NCI-H146 (cell line): ENCODE measurements at regions not wholly inside any gene's neighbourhood (a gene's known extent, or its start where the extent isn't known, plus 50 kb on each side); places are given as distances from the start of the nearest gene placed in this dataset.

Source experiments
- DNase-seq: peaks from one replicate; lab custom pipeline; 2025; lab: John Stamatoyannopoulos, UW

DNA sequence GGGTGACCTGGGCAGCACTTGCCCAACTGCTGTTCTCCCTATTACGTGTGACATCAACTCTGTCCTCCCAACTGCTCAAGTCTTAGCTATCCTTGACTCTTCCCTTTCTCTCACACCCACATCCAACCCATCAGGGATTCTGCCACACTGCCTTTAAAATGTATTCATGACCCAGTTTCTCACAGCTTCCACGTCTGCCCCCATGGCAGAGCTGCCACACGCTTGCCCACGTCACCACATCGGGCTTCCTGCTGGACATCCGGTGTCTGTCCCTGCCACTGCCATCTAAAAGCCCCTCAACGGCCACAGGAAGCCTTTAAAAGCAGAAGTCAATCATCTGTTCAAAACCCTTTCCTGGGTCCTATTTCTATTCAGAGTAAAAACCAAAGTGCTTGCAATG lies 233.1 kb upstream of the POU3F3 start:
- no peak for DNase-seq

DNA sequence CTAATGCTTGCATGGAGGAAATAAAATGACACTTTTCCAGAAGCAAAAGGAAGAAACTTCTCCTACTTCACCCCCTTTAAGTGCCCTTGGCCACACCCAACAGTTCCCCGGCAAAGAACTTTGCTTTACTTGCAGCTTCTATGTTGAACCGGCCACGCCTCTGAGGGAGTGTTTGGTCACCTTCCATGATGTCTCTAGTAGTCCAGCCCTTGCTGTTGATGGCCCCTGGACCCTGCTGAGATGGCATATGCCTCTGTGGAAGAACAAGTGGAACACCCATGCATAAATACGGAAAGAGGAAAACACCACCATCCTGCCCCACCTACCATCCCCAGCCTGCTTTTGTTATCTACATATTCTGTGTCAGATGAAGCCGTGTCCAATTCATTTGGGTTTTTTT lies 218.3 kb upstream of the POU3F3 start:
- DNase-seq = no peak

DNA sequence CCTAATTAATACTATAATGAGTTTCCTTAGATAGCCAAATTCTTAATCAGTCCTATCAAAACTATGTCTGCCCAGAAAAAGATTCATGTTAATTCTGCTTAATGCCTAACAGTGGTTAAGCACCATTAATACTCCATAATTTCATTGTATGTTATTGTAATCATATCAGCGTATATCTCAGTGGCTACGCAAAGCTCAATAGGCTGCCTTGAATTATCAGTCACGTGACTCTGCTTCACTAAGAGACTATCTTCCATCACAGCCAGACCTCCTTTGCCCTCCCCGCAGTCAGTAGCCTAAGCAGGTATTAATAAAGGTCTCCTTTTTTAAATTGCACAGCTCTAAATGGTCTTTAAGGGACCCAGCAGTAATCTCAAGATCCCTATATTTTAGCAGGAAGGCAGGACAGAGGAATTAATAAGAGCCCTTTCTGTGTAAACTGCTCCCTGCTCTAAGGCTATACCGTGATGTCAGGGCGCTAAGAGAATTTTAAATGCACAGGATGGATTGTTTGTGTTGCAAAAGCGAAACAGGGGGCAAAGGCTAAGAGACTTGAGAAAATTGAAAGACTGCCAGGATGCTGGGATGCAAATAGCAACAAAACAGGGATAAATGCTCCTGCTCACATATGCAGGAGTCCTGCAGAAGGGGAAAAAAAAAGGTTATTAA lies 215.6 kb upstream of the POU3F3 start:
- DNase-seq = no peak

DNA sequence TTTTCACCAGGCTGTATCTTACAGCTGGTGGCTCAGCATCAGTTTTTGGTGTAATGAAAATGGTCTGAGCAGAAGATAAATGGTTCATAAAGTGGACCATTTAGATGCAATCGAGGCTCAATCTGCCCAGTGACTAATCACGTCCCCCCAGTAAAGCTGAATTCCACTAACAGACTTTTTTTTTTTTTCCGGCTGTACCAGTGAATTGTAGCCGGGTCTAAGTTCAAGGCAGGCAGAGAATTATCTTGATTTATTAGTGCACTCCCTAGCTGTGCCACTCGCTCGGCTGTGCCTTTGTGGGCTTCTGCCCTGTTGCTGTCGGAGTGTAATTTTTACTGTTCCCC lies 215.1 kb upstream of the POU3F3 start:
- DNase-seq = no peak

DNA sequence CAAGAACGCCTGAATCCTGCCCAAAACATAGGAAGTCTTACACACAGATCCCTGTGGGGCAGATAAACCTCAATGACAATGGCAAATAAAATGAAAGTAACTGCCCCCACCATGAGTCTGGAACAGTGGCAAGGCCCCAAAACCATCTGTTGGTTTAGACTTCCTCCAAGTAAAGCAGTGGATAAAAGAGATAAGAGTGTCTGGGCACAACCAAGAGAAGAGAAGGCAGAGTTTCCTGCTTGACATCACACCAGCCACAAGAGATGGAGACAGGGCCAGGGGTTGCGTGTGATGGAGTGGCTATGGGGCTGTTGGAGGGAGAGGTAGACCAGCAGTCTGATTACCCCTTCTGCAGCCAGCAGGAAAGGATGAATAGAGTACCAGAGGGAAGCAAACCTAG lies 212.1 kb upstream of the POU3F3 start:
- DNase-seq = no peak

DNA sequence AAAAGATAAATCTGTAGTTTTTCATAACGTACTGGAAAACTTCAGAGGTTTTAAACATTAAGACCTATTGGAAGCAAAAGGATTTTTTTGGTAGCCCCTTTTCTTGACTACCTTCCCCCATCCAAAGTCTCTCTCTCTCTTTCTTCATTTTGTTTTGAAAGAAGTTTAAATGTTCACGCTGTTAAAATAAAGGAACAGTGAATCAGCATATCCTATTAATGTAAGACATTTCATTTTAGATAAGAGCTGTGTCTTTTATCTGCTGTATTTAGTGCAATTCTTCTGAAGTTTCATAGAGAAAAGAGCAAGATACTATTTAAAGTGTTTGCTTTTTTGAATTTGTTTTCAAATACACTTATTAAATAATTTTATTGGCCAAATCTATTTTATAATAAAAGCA lies 205.5 kb upstream of the POU3F3 start:
- no peak for DNase-seq

DNA sequence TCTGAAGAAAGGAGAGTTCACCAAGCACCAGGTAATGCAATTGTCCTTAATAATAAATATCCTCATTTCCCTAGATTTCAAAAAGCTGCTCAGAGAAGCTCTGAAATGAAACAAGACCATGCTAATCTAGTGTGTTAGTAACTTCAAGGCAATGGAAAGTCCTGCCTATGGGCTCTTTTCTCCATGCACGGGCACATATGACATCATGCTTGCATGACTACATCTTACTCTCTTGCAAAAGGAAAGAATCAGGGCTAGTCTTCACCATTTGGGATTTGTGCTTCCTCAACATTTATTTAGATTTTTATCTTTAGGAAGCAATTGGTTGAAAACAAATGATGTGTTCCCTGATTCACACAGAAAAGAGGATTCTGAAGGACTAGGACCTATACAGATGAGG lies 204.0 kb upstream of the POU3F3 start:
- DNase-seq = no peak

DNA sequence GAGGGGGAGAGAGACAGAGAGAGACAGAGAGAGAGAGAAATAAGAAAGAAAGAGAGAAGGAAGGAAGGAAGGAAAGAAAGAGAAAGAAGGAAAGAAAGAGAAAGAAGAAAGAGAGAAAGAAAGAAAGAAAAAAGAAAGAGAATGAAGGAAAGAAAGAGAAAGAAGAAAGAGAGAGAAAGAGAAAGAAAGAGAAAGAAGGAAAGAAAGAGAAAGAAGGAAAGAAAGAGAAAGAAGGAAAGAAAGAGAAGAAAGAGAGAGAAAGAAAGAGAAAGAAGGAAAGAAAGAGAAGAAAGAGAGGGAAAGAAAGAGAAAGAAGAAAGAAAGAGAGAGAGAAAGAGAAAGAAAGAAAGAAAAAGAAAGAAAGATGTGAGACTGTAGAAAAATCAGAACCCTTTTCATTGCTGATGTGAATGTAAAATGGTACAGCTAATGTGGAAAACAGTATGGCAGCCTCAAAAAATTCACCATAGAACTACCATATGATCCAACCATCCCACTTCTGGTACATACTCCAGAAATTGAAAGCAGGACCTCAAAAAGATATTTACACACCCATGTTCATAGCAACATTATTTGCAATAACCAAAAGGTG lies 203.4 kb upstream of the POU3F3 start:
- DNase-seq = no peak

DNA sequence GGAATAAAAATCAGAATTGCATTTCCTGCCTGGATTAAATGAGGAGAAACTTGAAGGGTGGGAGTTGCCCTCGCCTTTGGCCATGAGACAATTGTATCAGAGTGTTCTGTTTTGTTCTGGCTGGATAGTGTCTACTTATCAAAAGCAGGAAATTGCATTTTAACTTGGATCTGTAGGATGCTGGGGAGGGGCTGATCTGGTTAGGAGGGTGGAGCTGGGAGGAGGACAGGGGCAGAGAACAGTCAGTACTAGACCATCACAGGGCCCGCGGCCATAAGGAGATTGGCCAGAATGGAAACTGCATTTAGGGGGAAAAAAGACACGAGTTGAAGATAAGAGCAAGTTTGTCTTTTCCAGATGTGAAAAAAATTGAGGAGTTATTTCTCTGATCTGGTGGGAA lies 199.1 kb upstream of the POU3F3 start:
- DNase-seq = no peak

DNA sequence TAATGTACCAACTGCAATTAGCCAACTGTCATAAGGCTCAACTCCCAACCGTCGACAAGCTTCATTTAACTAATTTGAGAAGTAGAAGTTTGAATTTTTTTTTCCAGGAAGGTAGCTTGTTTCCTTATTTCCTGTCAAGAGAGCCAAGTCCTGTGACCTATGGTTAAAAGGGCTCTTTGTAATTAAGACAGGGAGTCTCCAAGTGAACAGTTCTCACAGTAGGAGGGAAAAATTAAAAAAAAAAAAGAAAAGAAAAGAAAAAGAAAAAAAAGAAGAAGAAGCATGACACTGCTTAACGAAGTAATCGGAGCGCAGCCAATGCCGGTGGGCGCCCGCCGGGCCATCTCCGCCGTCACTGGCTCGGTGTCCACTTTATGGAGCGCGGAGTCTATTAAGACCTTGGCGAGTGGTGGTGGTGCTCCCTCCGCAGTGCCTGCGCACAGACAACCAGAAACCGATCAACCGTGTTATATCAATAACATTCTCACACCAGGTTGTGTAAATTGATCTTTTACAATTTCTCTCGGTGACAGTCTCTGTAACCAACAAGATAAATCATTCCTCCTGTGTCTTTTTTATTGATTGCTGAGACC lies 197.2 kb upstream of the POU3F3 start:
- no peak for DNase-seq

DNA sequence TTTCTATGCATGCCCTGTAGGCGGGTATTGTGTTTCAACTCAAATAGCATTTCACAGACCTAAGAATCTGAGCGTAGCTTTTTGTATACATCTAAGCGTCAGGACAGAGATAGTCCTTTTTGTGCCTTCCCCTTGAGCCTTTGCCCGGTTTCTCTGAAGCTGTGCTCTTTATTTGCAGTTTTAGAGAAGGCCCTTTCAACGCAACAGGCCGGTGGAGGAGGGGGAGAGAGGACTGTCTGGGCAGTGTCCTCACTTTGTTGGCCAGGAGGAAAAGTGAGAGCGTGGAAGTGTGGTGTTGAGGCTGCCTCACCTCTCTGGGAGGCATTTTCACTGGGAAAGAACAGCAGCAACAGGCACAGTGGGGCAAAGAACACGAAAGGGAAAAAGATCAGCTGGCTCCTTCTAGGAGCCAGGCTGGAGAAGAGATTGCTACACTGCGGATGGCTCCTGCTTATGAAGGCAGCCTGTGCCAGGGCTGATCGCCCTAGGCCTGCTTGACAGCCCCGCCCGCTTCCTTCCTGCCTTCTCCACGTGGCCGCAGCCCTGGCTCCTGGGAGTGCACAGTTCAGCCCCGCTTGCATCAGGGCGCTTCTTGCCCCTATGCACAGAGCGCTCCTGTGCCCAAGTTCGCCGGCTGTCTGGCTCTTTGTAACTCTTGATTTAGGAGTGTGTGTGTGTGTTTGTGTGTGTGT lies 195.6 kb upstream of the POU3F3 start:
- DNase-seq = no peak

DNA sequence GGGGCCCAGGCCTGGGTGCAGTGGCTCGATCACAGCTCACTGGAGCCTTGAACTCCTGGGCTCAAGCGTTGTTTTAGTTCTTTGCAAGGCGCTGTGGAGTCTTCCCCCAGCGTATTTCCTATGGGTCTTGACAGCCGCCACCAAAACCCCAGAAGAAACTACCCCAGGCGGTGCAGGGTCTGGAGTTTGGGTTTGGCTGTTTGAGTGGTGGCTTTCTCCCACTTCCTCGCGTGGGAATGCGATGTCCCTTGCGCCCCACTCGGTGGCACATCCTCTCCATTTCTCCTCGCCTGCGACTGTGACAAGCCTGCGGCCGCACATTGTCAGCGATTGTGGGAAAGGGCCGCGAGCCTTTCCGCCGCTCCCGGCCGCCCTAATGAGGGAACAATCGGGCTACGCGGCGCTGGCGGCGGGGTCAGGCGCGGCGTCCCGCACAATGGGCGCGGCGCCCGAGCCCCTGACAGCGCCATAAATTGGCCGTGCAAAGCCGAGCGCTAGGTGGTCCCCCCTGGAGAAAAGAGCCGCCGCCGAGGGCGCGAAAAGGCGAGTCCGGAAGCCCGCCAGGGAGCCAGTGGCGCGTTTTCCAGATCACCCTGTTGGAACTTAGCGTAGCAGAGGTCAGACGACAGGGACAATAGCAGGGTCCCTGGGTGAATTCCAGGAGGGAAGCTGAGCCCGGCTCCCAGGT lies 194.9 kb upstream of the POU3F3 start:
- DNase-seq = no peak

DNA sequence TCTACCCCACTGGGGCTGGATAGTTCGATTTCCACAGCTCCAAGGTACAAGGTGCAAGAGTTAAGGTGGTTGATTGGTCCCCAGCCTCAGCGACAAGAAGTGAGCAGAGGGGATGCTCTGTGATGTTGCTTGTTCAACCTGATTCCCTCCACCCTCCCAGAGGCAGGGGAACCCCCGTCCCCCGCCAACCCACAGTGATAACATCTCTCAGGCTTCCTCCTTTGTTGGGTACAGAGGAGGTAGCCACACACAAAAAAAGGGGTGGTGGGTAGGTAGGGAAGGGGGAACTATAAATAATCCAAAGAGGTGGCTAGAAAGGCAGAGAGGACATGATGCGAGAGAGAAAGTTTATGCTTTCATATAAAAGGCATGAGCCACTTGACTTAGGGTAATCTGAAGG lies 192.9 kb upstream of the POU3F3 start:
- no peak for DNase-seq

DNA sequence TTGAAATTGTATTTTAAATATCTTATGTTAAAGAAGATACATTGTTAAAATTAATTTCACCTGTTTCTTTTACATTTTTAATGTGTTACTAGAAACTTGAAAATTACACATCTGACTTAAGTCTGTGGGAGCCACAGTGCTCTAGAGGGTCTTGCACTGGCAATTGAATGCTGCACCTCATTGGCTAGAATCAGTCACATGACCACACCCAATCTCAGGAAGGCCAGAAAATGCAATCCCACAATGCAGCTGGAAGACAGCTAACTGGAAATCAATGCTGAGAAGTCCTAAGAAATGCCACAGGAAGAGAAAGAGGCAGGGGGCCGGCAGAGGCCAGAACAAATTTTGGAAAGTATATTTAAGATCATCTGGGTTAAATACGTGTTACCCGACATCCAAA lies 189.2 kb upstream of the POU3F3 start:
- DNase-seq = no peak

DNA sequence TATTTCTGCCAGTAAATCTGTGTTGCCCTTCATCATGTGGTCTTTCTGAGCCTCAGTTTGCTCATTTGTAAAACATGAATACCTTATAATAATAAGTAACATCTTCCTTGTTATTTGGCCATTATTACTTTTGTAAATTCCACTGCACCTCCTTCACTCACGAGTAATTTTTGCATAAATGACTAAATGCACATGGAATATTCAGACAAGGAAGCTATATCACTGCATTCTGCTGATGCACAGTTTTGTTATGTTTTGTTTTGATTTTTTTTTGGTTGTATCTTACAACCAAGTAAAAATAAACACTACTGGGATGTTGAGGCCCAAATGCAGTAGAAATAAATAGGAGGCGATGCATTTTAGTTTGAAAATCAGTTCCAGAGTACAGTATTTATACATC lies 185.3 kb upstream of the POU3F3 start:
- no peak for DNase-seq

DNA sequence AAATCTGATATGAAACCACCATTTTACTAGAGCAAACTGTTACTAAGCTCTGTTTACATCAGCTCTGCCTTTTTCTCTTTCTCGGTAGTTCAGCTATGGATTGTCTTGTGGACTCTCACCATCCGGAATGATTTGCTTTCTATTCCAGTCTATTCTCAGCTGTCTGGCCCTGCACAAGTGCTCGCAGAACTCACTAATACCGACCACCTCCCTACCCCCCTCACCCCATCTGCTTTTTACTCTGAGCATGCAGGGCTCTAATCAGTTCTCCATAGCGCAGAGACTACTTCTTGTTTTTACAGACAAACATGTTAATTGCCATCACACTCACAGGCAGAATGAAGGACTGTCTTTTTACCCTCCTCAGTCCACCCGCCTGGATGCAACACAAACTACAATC lies 180.7 kb upstream of the POU3F3 start:
- DNase-seq = no peak

DNA sequence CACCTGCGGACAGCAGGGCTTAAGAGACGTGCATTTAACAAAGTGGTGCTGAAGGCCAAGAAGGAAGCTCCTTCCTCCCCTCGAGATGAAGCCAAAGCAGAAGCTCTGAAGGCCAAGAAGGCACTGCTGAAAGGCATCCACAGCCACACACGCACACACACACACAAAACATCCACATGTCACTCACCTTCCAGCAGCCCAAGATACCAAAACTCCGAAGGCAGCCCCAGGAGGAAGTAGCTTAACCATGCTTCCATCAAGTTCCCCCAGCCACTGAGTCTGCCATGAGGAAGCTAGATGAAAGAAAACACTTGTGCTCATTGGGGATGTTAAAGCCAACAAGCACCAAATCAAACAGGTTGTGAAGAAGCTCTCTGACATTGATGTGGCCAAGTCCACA lies 175.7 kb upstream of the POU3F3 start:
- DNase-seq = no peak

DNA sequence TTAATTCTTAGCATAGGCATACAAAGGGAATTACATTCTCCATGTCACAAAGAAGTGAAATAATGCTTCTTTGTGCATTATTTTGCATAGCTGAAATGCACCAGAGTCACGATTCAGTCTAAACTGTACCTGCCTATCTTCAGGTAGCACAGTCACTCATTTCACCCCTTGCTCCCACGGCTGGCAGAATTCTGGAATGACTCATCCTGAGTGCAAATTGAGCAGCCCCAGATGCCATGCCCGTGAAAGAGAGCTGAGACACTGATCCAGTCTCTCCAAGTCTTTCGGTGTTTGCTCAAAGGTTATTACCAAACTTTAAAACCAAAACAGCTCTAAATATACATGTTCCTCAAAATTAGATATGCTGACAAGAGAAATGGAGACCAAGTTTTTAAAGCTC lies 168.3 kb upstream of the POU3F3 start:
- no peak for DNase-seq

DNA sequence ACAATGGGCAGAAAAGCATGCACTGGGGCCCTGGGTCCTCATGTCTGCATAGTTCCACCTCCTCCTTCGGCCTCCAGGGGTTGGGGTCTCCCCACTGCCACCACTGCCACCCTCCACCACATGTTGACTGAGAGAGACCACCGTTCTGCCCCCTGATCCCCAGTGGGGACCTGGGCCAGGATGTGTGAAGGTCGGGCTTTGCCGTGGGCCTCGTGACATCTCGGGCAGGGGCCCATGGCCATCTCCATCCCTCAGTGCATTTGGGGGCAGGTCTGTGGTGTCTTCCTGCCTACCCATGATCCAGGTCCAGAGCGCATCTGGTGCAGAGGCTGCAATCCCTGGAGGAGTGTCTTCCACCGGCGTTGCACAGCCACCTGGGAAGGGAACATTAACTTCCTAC lies 166.8 kb upstream of the POU3F3 start:
- no peak for DNase-seq

DNA sequence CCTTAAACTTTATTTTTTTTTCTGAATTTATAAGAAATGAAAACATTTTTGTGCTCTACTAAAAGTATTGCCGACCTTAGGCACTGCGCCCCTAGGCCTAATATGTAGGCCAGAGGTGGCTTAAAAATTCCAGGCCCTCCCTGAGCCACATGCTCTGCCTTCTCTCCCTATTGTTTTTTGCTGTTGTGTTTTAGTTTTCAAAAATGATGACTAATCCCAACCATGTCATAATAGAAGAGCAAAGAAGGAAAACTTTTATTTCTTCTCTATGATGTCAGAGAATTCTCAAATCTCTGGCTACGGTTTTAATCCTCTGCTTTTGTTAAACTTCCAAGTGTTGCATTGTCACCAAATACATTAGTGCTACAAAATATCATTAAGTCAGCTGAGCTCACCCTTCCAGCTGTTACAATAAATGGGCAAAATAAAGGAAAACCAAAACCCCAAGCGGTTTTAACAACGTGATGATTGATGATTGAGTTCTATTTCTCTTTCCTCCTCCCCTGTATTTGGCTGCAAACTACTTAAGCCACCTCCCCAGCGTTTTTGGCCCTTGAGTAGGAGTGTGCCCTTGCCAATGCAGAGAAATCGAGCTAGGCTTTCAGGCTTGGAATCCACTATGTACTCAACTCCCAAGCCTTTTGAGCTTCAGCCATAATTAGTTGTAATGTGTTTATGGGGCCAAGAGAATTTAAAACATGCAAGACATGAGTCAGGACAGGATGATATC lies 163.5 kb upstream of the POU3F3 start:
- DNase-seq = no peak

DNA sequence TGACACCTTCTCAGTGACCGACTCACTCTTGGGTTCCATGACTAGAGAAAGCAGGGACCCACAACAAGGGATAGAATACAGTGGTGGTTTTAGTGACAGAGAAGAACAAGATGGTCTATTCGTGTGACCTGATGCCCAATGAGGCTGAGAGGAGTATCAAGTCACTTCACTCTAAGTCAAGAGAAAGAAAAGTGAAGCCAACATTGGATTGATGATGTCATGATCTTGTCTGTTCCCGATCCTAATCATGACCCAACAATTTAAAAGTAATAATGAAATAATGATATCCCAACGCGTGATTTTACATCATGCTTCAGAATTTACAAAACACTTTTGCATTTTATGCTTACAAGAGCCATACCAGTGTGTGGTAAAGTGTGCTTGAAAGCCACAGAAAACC lies 155.6 kb upstream of the POU3F3 start:
- DNase-seq = no peak

DNA sequence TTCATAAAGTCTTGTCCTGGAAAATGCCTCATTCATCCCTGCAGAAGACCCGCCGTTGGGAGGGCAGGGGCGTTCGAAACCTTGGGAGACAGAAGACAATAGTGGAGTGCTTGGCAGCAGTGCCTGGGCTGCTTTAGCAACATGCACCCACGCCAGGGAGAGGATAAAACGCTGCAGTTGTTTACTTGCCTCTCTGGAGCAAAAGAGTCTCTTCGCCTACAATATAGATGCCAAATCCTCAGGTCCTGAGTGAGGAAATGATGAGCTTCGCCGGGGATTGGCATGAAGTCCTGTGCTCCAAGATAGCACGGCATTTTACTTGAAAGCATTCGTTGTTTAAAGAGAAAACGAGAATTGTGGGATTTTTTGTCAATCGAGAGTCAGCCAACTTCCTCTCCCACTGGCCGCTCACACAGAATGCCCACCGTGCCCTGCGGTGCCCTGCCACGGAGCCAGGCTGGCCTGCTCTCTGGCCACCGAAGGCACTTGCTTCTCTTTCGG lies 152.5 kb upstream of the POU3F3 start:
- DNase-seq = no peak
